WTC11 (cell line): ENCODE measurements at regions not wholly inside any gene's neighbourhood (a gene's known extent, or its start where the extent isn't known, plus 50 kb on each side); places are given as distances from the start of the nearest gene placed in this dataset.
"Not testable (repeated sequence)": the region's sequence is repeated elsewhere in the genome, so short reads cannot be mapped to it uniquely, and the experiment has no call there.

Experiments used
- ATAC-seq: fragments of 200-7000 bp; cut with Tn5 transposase; 2 replicates; pipeline ENCODE4 v1.10.0; 2021; ENCODE audit warnings: mild to moderate bottlenecking, moderate library complexity
- CTCF ChIA-PET: fragments of 300-600 bp; sonication (Branson Sonifier 250); formaldehyde crosslinking; loops from one replicate; lab custom pipeline; 2021; ENCODE audit warnings: antibody characterized with exemption; lab: Charles Lee
- POLR2A ChIA-PET: fragments of 350-600 bp; sonication (Branson Sonifier 250); formaldehyde crosslinking; loops from one replicate; lab custom pipeline; 2021; ENCODE audit warnings: antibody characterized with exemption; lab: Charles Lee
- DNase-seq: peaks from one replicate; pipeline ENCODE4 v3.0.0; 2021; ENCODE audit warnings: low spot score
- H3K27ac Mint-ChIP-seq: 2 replicates; pipeline ENCODE4 v1.8.0; 2021; ENCODE audit warnings: mixed read lengths
- H3K27me3 Mint-ChIP-seq: 2 replicates; pipeline ENCODE4 v1.8.0; 2021; ENCODE audit warnings: low read depth, mild to moderate bottlenecking, moderate library complexity, mixed read lengths
- H3K36me3 Mint-ChIP-seq: 2 replicates; pipeline ENCODE4 v1.8.0; 2021; ENCODE audit warnings: mixed read lengths
- H3K4me1 Mint-ChIP-seq: 2 replicates; pipeline ENCODE4 v1.8.0; 2022; ENCODE audit warnings: mixed read lengths
- H3K4me3 Mint-ChIP-seq: 2 replicates; pipeline ENCODE4 v1.8.0; 2021; ENCODE audit warnings: mild to moderate bottlenecking, moderate library complexity, mixed read lengths
- H3K9me3 Mint-ChIP-seq: 2 replicates; pipeline ENCODE4 v1.8.0; 2021; ENCODE audit warnings: mixed read lengths
- CTCF ChIP-seq: fragments of 200-600 bp; IDR thresholded peaks from 2 replicates; pipeline ENCODE4 v1.8.0; 2022; ENCODE audit warnings: antibody characterized with exemption

- POLR2A ChIA-PET, H3K9me3 Mint-ChIP-seq, ATAC-seq, H3K4me1 Mint-ChIP-seq, H3K36me3 Mint-ChIP-seq, DNase-seq, H3K4me3 Mint-ChIP-seq, CTCF ChIA-PET, H3K27ac Mint-ChIP-seq, H3K27me3 Mint-ChIP-seq: not testable (repeated sequence)
Measured at GRCh38 chr2:87212938-87213337, 191.3 kb upstream of the PLGLB1 start.

- H3K9me3 Mint-ChIP-seq, ATAC-seq, H3K27ac Mint-ChIP-seq, H3K27me3 Mint-ChIP-seq, DNase-seq, POLR2A ChIA-PET, H3K4me1 Mint-ChIP-seq, H3K4me3 Mint-ChIP-seq, H3K36me3 Mint-ChIP-seq, CTCF ChIA-PET: not testable (repeated sequence)
Measured at GRCh38 chr2:87217005-87217404, 195.4 kb upstream of the PLGLB1 start.

DNA sequence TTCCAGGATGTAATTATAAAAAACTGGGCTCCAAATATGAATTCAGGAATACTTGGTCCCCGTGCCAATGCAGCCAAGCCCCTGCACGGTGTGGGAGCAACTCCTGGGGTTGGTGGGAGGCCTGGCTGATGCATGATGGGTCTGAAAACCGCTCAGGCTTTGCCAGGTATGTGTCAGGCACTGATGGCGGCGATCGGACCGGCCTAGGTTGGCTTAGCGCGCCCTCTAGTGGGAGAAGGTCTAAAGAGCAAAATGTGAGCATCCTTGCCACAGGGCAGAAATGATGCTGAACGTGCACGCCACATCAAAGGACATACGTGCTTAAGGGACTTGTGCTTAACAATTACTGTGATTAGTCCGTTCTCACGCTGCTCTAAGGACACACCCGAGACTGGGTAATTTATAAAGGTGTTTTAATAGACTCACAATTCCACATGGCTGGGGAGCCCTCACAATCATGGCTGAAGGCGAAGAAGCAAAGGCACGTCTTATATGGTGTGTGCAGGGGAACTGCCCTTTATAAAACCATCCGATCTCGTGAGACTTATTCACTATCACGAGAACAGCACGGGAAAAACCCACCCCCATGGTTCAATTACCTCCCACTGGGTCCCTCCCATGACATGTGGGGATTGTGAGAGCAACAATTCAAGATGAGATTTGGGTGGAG lies 196.2 kb upstream of the PLGLB1 start:
- peak; percentile 93 for ATAC-seq
- CTCF ChIA-PET, H3K36me3 Mint-ChIP-seq, H3K27me3 Mint-ChIP-seq, POLR2A ChIA-PET, H3K4me3 Mint-ChIP-seq, H3K4me1 Mint-ChIP-seq, H3K9me3 Mint-ChIP-seq, H3K27ac Mint-ChIP-seq: not testable (repeated sequence)
- DNase-seq, result peak; percentile 12

- CTCF ChIA-PET, H3K9me3 Mint-ChIP-seq, H3K36me3 Mint-ChIP-seq, POLR2A ChIA-PET, DNase-seq, H3K4me3 Mint-ChIP-seq, H3K27me3 Mint-ChIP-seq, ATAC-seq, H3K27ac Mint-ChIP-seq, H3K4me1 Mint-ChIP-seq: not testable (repeated sequence)
Measured at GRCh38 chr2:87220651-87221050, 199.0 kb upstream of the PLGLB1 start.

- POLR2A ChIA-PET, H3K27ac Mint-ChIP-seq, H3K4me3 Mint-ChIP-seq, H3K27me3 Mint-ChIP-seq, H3K4me1 Mint-ChIP-seq, DNase-seq, H3K36me3 Mint-ChIP-seq, ATAC-seq, CTCF ChIA-PET, H3K9me3 Mint-ChIP-seq: not testable (repeated sequence)
Measured at GRCh38 chr2:87222131-87222530, 200.5 kb upstream of the PLGLB1 start.

DNA sequence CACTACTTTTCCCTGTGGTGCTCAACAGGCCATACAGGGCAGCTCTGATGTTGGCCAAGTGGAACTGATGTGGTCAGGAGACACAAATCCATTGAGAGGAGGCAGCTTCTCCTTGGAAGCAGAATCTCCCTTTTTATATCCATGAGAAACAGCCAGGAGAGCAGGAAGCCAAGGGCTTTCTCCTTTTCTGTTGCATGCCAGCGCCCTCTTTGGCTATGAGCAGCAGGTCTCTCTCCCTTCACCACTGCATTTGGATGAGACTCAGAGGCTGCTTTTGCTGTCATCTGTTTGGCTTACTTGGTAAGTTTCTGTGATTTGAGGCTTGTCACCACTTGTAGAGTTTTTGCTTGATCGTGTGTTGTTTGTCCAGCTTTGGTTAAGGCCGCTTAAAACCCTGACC lies 202.2 kb upstream of the PLGLB1 start:
- CTCF ChIA-PET, POLR2A ChIA-PET, H3K36me3 Mint-ChIP-seq, H3K27me3 Mint-ChIP-seq, H3K4me1 Mint-ChIP-seq, H3K27ac Mint-ChIP-seq, H3K4me3 Mint-ChIP-seq, DNase-seq, H3K9me3 Mint-ChIP-seq: not testable (repeated sequence)
- ATAC-seq, result peak; percentile 83

DNA sequence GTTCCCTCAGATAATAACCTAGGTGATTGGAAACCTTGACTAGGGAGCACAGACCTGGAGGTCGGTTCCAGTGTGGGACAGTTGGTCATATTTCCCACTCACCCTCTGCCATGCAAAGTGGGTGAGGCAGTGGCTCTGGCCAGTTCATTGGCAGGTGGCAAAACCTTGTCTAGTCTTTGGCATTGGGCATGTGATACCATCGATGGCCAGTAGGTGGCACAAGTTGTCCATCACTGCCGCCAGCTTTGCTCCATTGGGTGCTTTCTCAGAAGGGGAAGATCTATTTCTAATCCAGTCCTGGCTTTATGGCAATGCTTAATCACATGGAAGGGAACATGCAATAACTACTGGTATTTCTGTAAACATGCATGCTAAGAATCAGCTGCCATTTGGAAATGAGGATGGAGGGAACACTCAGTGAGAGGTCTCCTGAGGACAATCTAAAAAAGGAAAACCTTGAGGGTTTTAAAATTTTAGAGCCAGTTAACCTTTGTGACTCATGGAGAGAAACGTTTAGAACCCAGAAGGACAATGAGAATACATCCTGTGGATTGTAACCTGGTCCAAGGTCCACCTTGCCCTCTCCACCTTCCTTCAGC lies 207.5 kb upstream of the PLGLB1 start:
- DNase-seq, H3K27me3 Mint-ChIP-seq, CTCF ChIA-PET, H3K4me3 Mint-ChIP-seq, H3K36me3 Mint-ChIP-seq, H3K27ac Mint-ChIP-seq, POLR2A ChIA-PET, H3K9me3 Mint-ChIP-seq, H3K4me1 Mint-ChIP-seq: not testable (repeated sequence)
- TF ChIP-seq CTCF, result peak; percentile 55; the same call in 1 of the 2 replicates
- ATAC-seq, result peak; percentile 82

DNA sequence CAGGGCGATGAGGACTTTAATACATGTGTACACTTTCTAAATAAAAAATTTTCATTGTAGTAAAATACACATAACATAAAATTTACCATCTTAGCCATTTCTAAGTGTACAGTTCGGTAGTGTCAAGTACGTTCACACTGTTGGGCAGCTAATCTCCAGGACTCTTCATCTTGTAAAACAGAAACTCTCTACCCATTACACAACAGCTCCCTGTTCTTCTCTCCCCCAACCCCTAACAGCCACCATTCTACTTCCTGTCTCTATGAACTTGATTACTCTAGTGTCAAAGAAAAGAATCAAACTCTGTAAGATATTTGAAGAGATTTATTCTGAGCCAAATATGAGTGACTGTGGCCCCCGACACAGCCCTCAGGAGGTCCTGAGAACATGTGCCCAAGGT lies 208.3 kb upstream of the PLGLB1 start:
- DNase-seq, H3K27me3 Mint-ChIP-seq, H3K4me1 Mint-ChIP-seq, CTCF ChIA-PET, H3K27ac Mint-ChIP-seq, ATAC-seq, H3K36me3 Mint-ChIP-seq, H3K4me3 Mint-ChIP-seq, H3K9me3 Mint-ChIP-seq, POLR2A ChIA-PET: not testable (repeated sequence)

GRCh38 chr2:87235333-87235981 lies 213.8 kb upstream of the PLGLB1 start:
- H3K4me3 Mint-ChIP-seq, H3K27ac Mint-ChIP-seq: not testable (repeated sequence)

DNA sequence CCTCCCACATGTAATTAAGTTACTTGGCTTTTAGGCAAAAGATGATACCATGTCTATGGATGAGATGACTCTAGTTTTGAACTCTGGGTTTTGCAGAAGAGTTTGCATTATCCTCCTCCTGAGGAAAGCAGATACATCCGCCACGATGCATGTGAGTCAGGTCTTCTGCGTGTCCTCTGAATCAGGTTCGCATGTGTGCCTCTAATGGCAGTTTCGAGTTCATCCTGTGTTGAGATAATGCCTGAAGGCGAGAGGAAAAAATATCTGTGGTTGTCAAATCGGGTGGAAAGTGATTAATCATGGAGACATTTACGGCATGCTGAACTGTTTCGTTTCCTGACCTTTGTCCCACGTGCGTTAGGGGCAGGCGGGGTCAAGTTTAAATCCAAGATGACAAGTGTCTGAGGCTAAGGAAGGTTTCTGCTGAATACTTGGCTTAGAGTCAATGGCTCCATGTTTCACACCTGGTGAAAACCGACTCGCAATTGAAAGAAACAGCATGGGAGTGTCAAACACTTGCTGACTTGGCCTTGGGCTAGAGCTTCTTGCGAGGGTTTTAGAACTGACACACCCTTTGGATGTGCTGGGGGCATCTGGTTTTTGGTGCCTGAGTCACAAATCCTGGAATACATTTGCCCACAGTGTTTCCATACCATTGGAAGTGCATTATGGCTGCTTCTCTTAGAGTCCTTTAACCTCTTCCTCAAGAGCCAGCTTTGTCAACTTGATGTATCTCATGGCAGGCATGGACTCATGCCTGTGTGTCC lies 216.1 kb upstream of the PLGLB1 start:
- H3K36me3 Mint-ChIP-seq, POLR2A ChIA-PET, H3K27me3 Mint-ChIP-seq, H3K4me3 Mint-ChIP-seq, H3K4me1 Mint-ChIP-seq, H3K27ac Mint-ChIP-seq, CTCF ChIA-PET, DNase-seq, H3K9me3 Mint-ChIP-seq, ATAC-seq: not testable (repeated sequence)

More at GRCh38 chr2:87235333-87235981, 213.8 kb upstream of the PLGLB1 start:
- H3K36me3 Mint-ChIP-seq, POLR2A ChIA-PET, ATAC-seq, H3K9me3 Mint-ChIP-seq, DNase-seq, CTCF ChIA-PET, H3K27me3 Mint-ChIP-seq, H3K4me1 Mint-ChIP-seq: not testable (repeated sequence)

- H3K4me3 Mint-ChIP-seq, H3K27ac Mint-ChIP-seq, H3K27me3 Mint-ChIP-seq, POLR2A ChIA-PET, DNase-seq, H3K9me3 Mint-ChIP-seq, H3K4me1 Mint-ChIP-seq, H3K36me3 Mint-ChIP-seq, CTCF ChIA-PET, ATAC-seq: not testable (repeated sequence)
Measured at GRCh38 chr2:87239558-87240215, 218.0 kb upstream of the PLGLB1 start.
